Mesothelial cell of epicardium (in vitro differentiated cells): ENCODE measurements at regions not wholly inside any gene's neighbourhood (a gene's known extent, or its start where the extent isn't known, plus 50 kb on each side); places are given as distances from the start of the nearest gene placed in this dataset.
"Not testable (repeated sequence)": the region's sequence is repeated elsewhere in the genome, so short reads cannot be mapped to it uniquely, and the experiment has no call there.

ENCODE experiments used
- DNase-seq, 2 experiments: peaks; one replicate each; pipeline ENCODE4 v3.0.0; 2021; ENCODE audit warnings: low spot score in 2 of 2; ENCODE audit not compliant: unreplicated experiment in 2 of 2
- H3K27ac Mint-ChIP-seq: 2 replicates; pipeline ENCODE4 v1.8.0; 2021; ENCODE audit warnings: mixed read lengths
- H3K27me3 Mint-ChIP-seq: 2 replicates; pipeline ENCODE4 v1.8.0; 2021; ENCODE audit warnings: low read depth, mixed read lengths
- H3K36me3 Mint-ChIP-seq: 2 replicates; pipeline ENCODE4 v1.8.0; 2021; ENCODE audit warnings: mixed read lengths
- H3K4me1 Mint-ChIP-seq: 2 replicates; pipeline ENCODE4 v1.8.0; 2021; ENCODE audit warnings: mixed read lengths
- H3K4me3 Mint-ChIP-seq: 2 replicates; pipeline ENCODE4 v1.8.0; 2021; ENCODE audit warnings: mild to moderate bottlenecking, moderate library complexity, mixed read lengths
- H3K9me3 Mint-ChIP-seq: 2 replicates; pipeline ENCODE4 v1.8.0; 2021; ENCODE audit warnings: mixed read lengths
- CTCF ChIP-seq: fragments of 200-600 bp; sonication (generic); IDR thresholded peaks from one replicate; pipeline ENCODE4 v1.5.0; 2021; ENCODE audit warnings: antibody characterized with exemption; ENCODE audit not compliant: unreplicated experiment

- no peak for TF ChIP-seq CTCF
- Mint-ChIP-seq H3K4me3 (no peak overlapping the region), H3K27me3 (peaks cover 12% of the 10 kb centered on the region), H3K4me1 (no peaks in the 10 kb centered on the region), H3K27ac (no peak overlapping the region), H3K36me3 (no peaks in the 10 kb centered on the region), H3K9me3 (peaks cover 10% of the 10 kb centered on the region)
- DNase-seq: no peak
Measured at GRCh38 chr13:44867825-44868224, 121.4 kb downstream of the NUFIP1 start.

- no peak for DNase-seq
- no peak for TF ChIP-seq CTCF
- peaks cover 10% of the 10 kb centered on the region for H3K9me3 Mint-ChIP-seq
- H3K4me3 Mint-ChIP-seq: no peak overlapping the region
- H3K27me3 Mint-ChIP-seq: peaks cover 5% of the 10 kb centered on the region
- no peak overlapping the region for H3K27ac Mint-ChIP-seq
- no peaks in the 10 kb centered on the region for H3K4me1 Mint-ChIP-seq
- H3K36me3 Mint-ChIP-seq: no peaks in the 10 kb centered on the region
Measured at GRCh38 chr13:44866411-44866911, 122.8 kb downstream of the NUFIP1 start.

GRCh38 chr13:44865722-44866410 is 123.4 kb downstream of the NUFIP1 start:
- no peak overlapping the region for H3K27ac Mint-ChIP-seq
- TF ChIP-seq CTCF: no peak
- H3K36me3 Mint-ChIP-seq: no peaks in the 10 kb centered on the region
- no peaks in the 10 kb centered on the region for H3K4me1 Mint-ChIP-seq
- DNase-seq: no peak
- H3K27me3 Mint-ChIP-seq: peaks cover 2% of the 10 kb centered on the region
- H3K4me3 Mint-ChIP-seq: no peak overlapping the region
- peaks cover 10% of the 10 kb centered on the region for H3K9me3 Mint-ChIP-seq

GRCh38 chr13:44863641-44864040 is 125.6 kb downstream of the NUFIP1 start:
- not testable (repeated sequence) for H3K27ac Mint-ChIP-seq, H3K4me1 Mint-ChIP-seq, DNase-seq, H3K36me3 Mint-ChIP-seq, H3K27me3 Mint-ChIP-seq, H3K4me3 Mint-ChIP-seq
- H3K9me3 Mint-ChIP-seq: peaks cover 10% of the 10 kb centered on the region

- no peak for DNase-seq
- H3K27ac Mint-ChIP-seq: no peak overlapping the region
- peaks cover 5% of the 10 kb centered on the region for H3K9me3 Mint-ChIP-seq
- H3K4me1 Mint-ChIP-seq: no peaks in the 10 kb centered on the region
- no peaks in the 10 kb centered on the region for H3K36me3 Mint-ChIP-seq
- H3K4me3 Mint-ChIP-seq: no peak overlapping the region
- TF ChIP-seq CTCF: no peak
- no peaks in the 10 kb centered on the region for H3K27me3 Mint-ChIP-seq
Measured at GRCh38 chr13:44860454-44860853, 128.8 kb downstream of the NUFIP1 start.

- Mint-ChIP-seq H3K27ac (no peak overlapping the region), H3K4me3 (no peak overlapping the region)
Measured at GRCh38 chr13:44857736-44858135, 131.5 kb downstream of the NUFIP1 start.

More at GRCh38 chr13:44857736-44858135, 131.5 kb downstream of the NUFIP1 start:
- DNase-seq: no peak
- Mint-ChIP-seq H3K27me3 (no peaks in the 10 kb centered on the region), H3K36me3 (no peaks in the 10 kb centered on the region), H3K4me1 (peaks cover 5% of the 10 kb centered on the region), H3K9me3 (no peaks in the 10 kb centered on the region)
- TF ChIP-seq CTCF: no peak
